Stimulated activated CD4-positive, alpha-beta T cell treated with anti-CD3 and anti-CD28 coated beads, Interleukin-1b, Interleukin-23, amount 100 ng/mL, for 48 hours (primary cell): ENCODE measurements at regions not wholly inside any gene's neighbourhood (a gene's known extent, or its start where the extent isn't known, plus 50 kb on each side); places are given as distances from the start of the nearest gene placed in this dataset.

ENCODE experiments used
- DNase-seq: peaks from one replicate; pipeline ENCODE4 v3.0.0-alpha.2; 2020

DNA sequence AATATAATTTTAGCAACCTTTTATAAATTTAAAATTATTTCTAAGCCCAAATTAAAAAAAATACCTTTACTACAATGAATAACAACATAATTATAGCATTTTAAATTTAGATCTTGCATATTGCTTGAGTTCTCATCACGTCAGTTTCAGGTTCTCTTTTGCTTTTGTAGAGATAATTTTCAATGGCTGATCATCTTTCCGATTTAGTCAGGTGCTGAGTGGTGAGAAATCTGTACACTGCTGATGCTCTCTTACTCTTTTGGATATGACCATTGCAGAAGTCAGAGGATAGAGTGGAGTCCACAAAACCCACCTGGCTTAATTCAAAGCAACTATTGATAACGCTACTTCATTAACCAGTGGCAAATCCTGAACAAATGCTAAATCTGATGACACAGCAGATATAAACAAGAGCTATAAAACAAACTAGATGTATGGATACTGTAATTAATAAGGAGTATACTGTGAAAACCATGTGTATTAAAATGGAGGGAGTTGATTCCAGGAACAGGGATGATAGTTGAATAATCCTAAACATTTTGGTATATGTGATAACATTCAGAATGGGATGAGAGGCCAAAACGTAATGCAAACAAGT, 394.8 kb downstream of the CSNK1G3 start:
- no peak for DNase-seq

DNA sequence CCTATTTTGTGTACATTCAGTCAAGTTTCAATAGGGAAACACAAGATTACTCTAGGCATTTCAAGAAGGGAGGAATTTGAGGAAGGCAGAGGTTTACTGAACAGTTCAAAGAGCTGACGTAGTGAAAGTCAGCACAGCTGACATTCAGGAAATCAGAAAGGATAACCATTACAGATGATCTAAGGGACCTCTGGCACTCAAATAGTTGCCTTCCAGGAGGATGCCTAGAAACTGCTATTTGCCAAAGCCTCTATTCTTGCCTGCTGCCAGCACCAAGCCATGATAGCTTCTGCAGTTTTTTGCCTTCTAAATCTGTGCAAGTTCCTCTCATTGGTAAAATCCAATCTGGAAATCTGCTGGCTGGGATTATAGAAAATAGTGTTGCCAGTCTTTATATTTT, 373.1 kb downstream of the CSNK1G3 start:
- no peak for DNase-seq

DNA sequence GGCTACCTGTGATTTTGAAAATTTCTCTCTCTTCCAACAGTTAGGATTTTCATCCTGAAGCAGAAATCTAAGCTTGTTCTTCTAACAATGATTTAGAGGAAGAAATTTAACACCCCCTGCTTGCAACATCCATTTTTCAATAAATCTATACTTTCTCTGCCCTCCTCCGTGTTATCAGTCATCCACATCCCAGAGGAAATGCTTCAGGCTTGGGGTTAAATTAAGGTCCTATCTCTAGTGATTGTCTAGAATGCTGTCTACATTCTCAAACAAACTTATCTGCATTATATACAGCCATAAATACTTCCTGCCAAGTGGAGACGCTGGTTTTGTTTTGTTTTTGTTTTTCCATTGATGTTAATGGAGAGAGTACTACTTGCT, 371.0 kb downstream of the CSNK1G3 start:
- DNase-seq: no peak

DNA sequence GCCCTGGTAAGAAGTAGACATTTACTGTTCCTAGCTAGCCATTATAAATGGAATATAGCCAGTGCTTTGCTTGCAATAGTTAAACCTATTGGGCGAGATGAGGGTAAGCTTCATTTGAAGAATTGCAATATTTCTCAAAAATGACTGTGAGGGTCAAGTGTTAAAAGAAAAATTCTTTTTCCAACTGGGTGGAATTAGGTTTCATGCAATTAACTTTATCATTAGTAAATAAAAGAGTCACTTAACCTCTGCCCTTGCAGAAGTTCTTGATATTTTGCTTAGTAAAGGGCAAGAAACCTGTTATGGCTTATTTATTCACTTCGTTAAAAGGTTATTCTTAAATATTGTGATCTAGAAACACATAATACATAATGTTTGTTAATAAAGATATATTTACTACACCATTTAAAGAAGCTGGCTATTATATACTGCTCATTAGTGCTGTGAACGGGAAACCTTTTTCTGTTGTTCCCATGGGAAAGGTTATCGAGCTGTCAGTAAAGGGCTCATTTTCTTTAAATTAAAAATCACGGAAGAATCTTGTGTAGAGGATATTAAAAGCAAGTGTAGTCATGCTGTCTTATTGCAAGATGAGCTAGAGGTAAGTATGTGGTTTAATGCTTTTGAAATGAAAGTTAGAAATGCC, 370.5 kb downstream of the CSNK1G3 start:
- DNase-seq: no peak

DNA sequence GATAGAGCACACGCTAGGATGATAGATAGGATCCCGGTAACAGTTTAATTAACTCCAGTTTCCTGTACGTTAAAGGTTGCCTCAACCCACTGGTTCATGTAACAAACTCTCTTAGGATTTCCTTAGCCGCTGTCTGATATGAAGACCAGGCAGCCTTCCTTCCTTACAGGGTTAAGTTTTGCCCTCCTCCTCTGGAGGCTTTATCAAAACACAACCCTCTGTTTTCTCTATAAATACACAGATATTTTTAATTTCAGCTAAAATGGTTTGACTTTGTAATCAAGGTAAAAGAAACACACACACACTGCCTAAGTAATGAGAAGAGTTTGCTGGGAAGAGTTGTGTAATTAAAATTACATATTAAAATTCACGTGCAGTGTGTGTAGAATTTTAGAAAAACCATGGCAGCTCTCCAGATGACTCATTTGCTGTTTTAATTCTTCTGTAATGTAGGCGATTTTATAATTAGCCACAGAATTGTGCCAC, 369.8 kb downstream of the CSNK1G3 start:
- no peak for DNase-seq

DNA sequence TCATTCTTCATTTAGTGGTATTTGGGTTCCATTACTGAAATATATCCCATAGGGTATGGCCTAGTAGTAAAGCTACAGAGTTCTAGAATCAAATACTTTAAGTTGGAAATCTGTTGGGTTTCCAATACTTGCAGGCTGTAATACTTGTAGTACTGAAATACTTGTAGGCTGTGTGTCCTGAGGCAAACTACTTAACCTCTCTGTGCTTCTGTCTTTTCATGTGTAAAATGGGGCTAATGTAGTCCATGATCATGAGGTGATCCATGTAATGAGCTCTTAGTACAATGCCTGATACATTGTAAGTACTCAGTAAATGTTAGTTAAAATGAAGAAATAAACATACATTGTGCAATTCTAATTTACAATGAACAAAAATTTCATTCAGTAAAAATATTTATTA, 368.9 kb downstream of the CSNK1G3 start:
- DNase-seq: no peak

DNA sequence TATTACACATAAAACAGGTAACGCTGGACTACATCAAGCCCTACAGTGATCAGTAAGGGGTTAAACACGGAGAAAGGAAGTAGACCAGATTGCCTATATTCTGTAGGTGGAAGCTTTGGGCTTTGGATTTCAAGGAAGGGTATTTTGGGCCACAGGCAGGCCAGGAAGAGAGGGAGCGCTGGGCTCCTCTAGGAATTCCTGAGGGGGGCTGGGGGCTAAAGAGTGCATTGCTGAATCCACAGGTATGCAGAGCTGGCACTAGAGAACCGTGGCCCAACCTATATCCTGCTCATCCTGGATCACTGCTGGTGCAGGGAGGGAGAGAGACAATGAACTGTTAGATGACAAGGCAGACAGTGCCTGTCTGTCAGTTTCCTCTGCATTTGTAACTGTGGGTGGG, 367.1 kb downstream of the CSNK1G3 start:
- no peak for DNase-seq

DNA sequence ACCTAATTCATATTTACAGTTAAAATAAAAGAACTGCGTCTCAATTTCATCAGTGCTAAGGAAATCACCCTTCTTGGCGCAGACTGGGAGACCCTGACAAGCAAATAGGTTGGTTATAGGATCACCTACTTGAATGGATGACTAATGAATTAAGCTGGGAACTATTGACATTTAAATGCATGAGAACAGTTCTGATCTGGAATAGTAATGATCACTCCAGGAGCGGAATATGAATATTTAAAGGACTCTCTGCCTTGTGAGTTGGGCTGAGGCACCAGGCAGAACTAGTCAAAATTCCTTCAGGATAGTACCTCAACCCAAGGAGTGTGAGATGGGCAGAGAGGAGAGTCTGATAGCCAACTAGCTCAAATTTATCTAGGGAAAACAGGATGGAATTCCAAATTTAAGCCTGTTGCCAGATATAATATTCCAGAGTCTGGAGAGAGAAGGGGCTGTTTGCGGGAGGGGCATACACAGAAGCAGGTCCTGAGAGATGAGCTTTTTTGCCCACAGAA, 364.4 kb downstream of the CSNK1G3 start:
- DNase-seq: no peak

DNA sequence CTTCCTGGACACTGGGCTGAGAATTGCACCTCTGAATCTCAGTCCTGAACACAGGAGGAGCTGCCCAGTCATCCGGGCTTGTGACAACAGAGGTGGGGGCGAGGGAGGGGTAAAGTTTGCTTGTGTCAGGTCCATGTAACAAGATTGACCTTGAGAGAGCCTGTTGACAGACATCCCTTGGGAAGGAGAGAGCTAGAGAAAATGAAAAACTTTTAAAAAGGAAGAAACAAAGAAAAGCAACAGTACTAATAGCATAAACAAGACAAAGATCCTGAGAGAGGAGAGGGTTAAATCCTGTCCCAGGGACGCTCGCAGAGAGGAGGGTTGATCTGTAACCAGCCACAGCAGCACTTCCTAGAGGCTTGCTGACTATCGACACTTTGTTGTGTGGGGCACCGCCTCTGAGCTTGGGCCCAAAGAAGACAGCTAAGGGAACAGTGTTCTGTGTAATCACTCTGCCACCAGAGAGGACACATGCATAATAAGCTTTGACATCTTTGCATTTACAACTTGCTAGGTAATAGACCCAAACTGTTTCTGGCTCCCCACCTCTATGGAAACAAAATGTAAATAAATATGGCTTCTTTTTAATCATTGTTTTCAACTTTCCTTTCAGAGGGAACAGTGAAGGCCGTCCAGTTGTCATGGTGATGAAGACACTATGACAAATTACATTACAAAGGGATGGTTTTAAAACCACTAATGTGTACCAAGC, 363.7 kb downstream of the CSNK1G3 start:
- DNase-seq: no peak

DNA sequence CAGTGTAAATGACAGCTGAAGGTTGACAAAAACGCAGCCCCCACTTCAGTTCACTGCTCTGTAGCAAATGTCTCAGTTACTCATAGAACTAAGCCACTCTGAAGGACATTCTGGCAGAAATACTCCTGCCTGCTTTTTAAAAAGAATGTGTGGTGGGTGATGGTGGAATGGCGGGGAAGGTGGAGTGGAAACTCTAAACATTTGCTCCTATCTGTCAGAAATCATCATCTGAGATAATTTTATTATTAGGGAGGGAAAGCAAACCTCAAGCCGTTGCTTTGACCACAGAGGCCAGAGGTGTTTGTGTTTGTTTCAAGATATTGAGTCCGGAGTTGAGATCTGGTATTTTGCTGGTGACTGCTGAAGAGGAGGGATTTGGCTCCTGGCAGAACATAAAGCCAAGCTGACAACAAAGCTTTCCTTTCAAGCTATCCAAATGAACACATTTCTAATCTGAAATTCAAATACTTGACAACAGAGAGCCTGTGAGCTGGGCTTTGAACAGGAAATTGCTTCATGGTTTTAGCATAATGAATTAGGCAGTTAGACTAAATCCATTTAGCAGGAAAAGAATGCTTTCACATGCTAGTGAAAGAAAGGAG, 362.7 kb downstream of the CSNK1G3 start:
- no peak for DNase-seq

DNA sequence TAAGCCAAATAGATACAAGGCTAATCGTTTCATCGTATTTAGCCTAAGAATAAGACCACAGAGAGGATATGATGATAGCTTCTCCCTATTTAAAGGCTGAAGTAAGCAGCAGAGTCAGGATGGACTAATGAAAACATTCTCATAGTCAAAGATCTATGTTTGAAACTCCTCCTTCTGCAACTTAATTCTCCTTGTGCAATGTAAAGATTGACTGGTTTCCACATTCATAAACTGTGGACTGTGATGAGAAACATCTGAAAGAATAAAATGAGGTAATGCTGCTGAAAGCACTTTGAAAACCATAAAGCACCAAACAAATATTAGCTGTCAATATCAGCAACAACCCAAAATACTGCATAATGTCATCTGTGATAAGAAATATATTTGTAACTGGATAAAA, 361.9 kb downstream of the CSNK1G3 start:
- DNase-seq: no peak

DNA sequence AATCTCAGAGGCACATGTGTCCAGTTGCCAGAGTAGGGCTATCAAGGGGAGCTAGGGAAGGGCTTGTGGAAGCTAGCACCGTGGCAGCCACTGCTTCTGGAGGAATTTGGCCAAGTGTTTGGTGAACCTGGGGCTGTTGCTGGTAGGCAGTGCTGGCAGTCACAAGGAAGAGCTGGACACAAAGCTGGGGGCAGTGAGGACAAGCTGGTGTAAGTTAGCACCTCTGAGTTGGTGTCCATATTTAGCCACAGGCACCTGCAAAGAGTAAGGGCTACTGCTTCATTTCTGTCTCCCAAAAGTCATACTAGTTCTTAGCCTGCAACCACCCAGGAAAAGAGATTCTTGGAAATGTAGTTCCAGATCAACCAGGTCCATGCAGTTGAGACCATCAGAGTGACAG, 359.4 kb downstream of the CSNK1G3 start:
- DNase-seq: no peak

DNA sequence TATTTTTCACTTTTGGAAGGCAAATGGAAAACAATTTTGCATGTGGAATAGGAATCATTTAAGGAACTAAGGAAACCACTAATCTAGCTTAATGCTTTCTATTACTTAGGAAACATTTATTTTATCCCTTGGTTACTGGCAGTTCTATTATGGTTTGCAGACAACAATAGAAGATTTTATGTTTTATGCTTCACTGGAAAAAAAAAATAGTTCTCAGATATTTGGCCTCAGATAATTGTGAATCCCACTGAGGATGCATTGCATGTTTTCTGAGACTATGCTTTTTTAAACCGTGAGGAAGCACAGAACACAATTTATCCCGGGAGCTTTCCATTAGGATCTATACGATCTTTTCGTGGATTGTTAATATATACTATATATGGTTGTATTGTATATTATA, 356.9 kb downstream of the CSNK1G3 start:
- no peak for DNase-seq

DNA sequence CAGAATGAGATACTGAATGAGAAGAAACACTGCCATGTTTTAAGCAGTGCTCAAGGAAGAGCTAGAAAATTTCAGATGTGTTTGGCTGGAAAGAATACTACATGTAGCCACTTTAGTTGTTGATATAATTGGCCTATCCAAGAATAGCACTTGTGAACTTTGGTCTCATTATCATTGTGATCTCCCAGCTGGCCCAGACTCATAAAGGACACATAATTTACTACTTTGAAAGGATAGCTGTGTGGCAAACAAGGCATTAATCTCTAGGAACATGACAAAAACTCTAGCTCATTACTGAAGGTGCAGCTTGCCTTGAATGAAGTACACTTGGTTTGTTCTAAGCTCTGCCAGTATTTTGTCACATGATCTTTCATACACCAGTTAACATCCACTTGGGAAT, 356.3 kb downstream of the CSNK1G3 start:
- no peak for DNase-seq

DNA sequence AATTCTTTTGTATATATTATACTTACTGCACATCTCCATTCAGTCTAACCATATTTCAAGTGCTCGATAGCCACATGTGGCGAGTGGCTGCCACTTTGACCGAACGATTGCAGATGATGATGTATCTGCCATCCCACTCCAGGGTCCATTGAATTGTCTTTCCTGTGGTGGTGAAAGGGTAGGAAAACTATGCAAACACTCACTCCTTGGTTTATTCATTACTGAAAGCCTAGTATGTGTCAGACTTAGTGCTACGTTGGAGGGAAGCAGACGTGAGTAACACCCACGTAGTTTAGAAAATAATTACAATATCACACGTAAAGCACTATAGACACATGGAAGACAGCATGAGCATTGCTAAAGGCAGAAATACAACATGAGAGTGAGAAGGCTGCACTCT, 353.7 kb downstream of the CSNK1G3 start:
- no peak for DNase-seq

DNA sequence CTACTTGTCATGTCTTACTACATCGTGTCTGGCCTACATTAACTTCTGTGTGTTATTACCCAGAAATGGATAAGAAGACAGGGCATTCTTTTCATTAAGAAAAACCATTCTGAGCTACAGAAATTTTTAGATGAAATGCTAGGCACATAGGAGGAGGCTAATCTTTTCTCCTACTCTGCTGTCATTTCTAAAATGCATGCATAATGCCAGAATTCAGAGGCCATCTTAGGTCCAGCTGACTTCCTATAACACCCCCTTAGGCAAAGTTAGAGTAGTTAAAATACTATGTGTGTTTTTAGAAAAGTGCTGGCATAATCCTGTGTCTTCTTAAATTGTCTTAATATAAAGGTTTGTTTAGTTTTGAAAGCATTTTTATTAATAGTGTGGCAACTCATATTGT, 352.6 kb downstream of the CSNK1G3 start:
- DNase-seq: no peak

DNA sequence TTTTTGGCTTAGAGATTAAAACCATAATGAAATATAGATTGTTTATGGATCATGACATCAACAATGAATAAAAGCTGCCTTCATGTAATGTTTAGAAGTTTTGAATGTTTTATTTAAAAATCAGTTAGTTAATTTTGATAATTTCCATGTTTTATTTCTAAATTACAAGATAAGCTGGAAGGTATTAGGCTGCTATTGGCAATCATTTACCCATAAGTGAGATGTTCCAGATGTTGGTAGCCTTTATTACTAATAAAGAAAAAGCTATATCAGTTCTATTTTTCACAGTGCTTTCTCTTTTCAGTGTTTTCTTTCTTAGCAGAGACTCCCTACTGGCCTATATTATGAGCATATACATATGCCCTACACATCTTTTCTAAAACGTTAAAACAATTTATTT, 347.0 kb downstream of the CSNK1G3 start:
- no peak for DNase-seq

DNA sequence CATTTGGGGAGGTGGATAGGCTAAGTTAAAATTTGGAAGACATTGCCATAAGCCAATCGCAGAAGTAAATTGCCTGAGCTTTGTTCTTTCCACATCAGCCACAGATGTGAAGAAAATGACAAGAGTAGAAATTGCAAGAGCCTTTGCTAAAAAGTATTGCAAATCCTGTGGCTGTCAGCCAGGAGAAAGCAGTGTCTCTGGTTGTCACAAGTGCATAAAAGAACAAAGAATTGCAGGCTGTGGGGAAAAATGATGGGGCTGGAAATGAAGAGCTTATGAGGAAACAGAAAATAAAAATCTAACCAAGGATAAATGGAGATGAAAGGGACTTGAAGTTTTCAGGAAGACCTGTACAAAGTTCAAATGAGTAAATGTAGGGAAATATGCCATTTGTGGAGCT, 344.8 kb downstream of the CSNK1G3 start:
- DNase-seq: no peak

DNA sequence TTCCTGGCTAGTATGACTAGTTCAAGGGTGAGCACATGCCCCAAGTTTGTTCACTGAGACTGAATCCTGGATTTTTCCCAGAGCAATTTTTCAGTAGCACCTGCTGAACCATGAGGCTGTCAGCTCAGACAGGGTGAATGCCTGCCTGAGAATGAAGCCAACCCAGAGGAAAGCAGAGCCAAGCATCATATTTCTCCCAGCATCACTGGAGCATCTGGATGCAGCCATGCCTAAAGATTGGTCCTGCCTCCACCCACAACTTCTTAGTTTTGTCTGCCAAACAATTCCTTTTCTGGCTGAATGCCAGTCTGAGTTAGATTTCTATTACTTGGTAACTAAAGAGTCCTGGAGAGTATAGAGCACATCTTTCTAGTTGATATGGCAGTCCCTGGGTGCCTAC, 343.6 kb downstream of the CSNK1G3 start:
- no peak for DNase-seq

DNA sequence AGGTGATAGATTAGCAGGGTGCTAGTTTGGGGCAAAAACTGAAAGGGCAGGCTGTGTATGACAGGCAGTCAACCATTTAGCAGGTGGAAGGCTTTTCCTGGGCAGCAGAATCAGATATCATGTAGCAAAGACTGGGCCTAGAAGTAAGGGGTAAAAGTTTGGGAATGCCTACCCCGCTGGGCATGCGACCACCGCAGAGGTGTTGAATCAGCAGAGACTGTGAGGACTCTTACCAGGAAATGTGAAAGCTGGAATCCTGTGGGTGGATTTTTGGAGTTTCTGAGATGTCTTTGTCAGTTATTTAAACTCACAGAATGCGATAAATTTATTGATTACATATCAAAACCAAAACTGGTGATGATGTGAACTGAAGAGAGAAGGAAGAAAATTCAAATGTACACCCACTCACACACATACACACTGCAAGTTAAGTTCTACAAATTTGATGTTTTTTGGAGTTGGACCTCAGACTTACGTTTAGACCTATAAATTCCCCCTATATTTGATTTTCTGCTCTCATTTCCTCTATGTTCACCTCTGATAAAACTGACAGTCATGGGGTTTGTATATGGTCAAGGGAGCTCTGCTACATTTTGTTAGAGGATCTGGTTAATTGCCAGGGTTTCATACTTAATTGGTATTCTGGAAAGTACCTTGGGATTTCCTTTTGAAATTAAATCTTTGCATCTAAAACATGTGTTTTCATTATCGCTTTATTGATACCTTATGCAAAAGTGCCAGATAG, 333.6 kb downstream of the CSNK1G3 start:
- no peak for DNase-seq

DNA sequence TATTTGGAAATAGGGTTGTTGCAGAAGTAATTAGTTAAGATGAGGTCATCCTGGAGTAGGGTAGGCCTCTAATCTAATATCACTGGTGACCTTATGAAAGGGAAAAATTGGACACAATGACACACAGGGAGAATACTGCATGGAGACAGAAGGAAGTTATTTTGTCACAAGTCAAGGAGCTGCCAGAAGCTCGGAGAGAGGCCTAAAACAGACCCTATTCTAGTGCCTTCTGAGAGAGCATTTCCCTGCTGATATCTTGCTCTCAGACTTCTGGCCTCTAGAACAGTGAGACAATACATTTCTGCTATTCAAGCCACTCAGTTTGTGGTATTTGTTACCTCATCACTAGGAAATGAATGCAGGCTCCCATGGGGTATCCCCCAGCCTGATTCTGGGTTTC, 332.9 kb downstream of the CSNK1G3 start:
- no peak for DNase-seq

DNA sequence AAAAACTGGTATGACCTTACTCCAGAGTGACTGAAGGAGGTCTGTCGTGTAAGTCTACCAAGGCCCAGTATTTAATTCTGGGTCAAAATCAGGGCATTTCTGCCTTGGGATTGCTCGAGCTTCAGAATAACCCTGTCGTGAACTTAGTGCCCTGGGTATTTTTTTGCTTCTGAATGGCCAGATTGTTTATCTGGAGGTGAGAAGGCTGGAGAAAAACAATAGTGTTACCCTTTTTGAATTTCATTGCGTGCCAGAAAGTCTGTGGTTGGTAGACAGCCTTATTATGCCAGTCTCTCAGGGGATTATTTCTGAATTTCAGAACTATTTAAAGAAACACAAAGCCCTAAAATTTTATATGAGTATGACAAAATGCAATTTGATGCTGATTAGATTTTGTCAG, 323.4 kb downstream of the CSNK1G3 start:
- no peak for DNase-seq

DNA sequence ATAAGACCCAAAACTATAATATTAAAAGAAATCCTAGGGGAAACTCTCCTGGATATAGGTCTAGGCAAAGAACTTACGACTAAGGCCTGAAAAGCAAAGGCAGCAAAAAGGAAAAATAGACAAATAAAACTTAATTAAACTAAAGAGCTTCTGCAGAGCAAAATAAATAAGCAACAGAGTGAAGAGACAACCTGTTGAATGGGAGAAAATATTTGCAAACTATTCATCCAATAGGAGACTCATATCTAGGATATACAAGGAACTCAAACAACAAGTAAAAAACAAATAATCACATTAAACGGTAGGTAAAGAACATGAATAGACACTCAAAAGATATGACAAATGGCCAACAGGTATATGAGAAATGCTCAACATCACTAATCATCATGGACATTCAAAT, 318.6 kb downstream of the CSNK1G3 start:
- no peak for DNase-seq
